NT2/D1 (cell line): ENCODE measurements at regions not wholly inside any gene's neighbourhood (a gene's known extent, or its start where the extent isn't known, plus 50 kb on each side); places are given as distances from the start of the nearest gene placed in this dataset.

Source experiments
- DNase-seq: peaks from one replicate; pipeline ENCODE4 v3.0.0-alpha.2; 2011; ENCODE audit warnings: low read depth, low spot score
- H3K27me3 ChIP-seq: 2 replicates; pipeline ENCODE4 v1.6.0; 2011; ENCODE audit warnings: mild to moderate bottlenecking; ENCODE audit not compliant: insufficient read length, insufficient read depth
- H3K36me3 ChIP-seq: 2 replicates; pipeline ENCODE4 v1.6.1; 2011; ENCODE audit warnings: mild to moderate bottlenecking, low read length, mixed read lengths; ENCODE audit not compliant: insufficient read depth, insufficient read length
- H3K4me1 ChIP-seq: 2 replicates; pipeline ENCODE4 v1.5.1; 2011; ENCODE audit not compliant: insufficient read depth, insufficient read length
- H3K4me3 ChIP-seq: 2 replicates; pipeline ENCODE4 v1.5.1; 2011; ENCODE audit warnings: low read depth; ENCODE audit not compliant: insufficient read length
- H3K9ac ChIP-seq: 2 replicates; pipeline ENCODE4 v1.6.0; 2011; ENCODE audit warnings: low read depth; ENCODE audit not compliant: insufficient read length
- H3K9me3 ChIP-seq: 2 replicates; pipeline ENCODE4 v1.5.1; 2011; ENCODE audit warnings: mild to moderate bottlenecking, low read length; ENCODE audit not compliant: insufficient read depth
- SUZ12 ChIP-seq: IDR thresholded peaks from 2 replicates; pipeline ENCODE4 v1.6.1; 2011; ENCODE audit not compliant: insufficient read length, insufficient read depth; ENCODE audit errors: extremely low read depth
- YY1 ChIP-seq: IDR thresholded peaks from 2 replicates; pipeline ENCODE4 v1.6.1; 2011; ENCODE audit not compliant: insufficient read length, insufficient read depth
- ZNF274 ChIP-seq: IDR thresholded peaks from 2 replicates; pipeline ENCODE4 v1.6.1; 2011; ENCODE audit warnings: mild to moderate bottlenecking, low read depth, low read length

GRCh38 chr5:20556115-20556763 is 568.2 kb upstream of the CDH18 start:
- DNase-seq: no peak
- H3K9ac ChIP-seq: no peak overlapping the region
- TF ChIP-seq YY1: no peak
- no peak for TF ChIP-seq ZNF274
- no peak for TF ChIP-seq SUZ12

GRCh38 chr5:20555034-20555433 is 567.0 kb upstream of the CDH18 start:
- no peak overlapping the region for H3K4me3 ChIP-seq
- no peaks in the 10 kb centered on the region for H3K27me3 ChIP-seq
- H3K4me1 ChIP-seq: no peaks in the 10 kb centered on the region
- no peak for DNase-seq
- TF ChIP-seq ZNF274 (no peak), YY1 (no peak), SUZ12 (no peak)
- no peak overlapping the region for H3K9ac ChIP-seq
- no peaks in the 10 kb centered on the region for H3K9me3 ChIP-seq
- no peaks in the 10 kb centered on the region for H3K36me3 ChIP-seq

More at GRCh38 chr5:20556115-20556763, 568.2 kb upstream of the CDH18 start:
- Histone ChIP-seq H3K9me3 (no peaks in the 10 kb centered on the region), H3K36me3 (no peaks in the 10 kb centered on the region), H3K27me3 (no peaks in the 10 kb centered on the region), H3K4me3 (no peak overlapping the region), H3K4me1 (no peaks in the 10 kb centered on the region)

- no peaks in the 10 kb centered on the region for H3K36me3 ChIP-seq
- H3K27me3 ChIP-seq: no peaks in the 10 kb centered on the region
- DNase-seq: no peak
- H3K9ac ChIP-seq: no peak overlapping the region
- TF ChIP-seq YY1 (no peak), SUZ12 (no peak), ZNF274 (no peak)
- no peaks in the 10 kb centered on the region for H3K9me3 ChIP-seq
- H3K4me3 ChIP-seq: no peak overlapping the region
- no peaks in the 10 kb centered on the region for H3K4me1 ChIP-seq
Measured at GRCh38 chr5:20554001-20554400, 566.0 kb upstream of the CDH18 start.

GRCh38 chr5:20537911-20538703 is 550.1 kb upstream of the CDH18 start:
- TF ChIP-seq SUZ12: no peak
- TF ChIP-seq YY1: no peak
- no peak for TF ChIP-seq ZNF274
- no peaks in the 10 kb centered on the region for H3K4me1 ChIP-seq
- no peak overlapping the region for H3K9ac ChIP-seq
- no peaks in the 10 kb centered on the region for H3K27me3 ChIP-seq
- no peaks in the 10 kb centered on the region for H3K9me3 ChIP-seq
- no peak for DNase-seq
- H3K36me3 ChIP-seq: no peaks in the 10 kb centered on the region
- H3K4me3 ChIP-seq: no peak overlapping the region

GRCh38 chr5:20536813-20537212 is 548.8 kb upstream of the CDH18 start:
- Histone ChIP-seq H3K9ac (no peak overlapping the region), H3K4me1 (no peaks in the 10 kb centered on the region), H3K9me3 (no peaks in the 10 kb centered on the region), H3K4me3 (no peak overlapping the region), H3K27me3 (no peaks in the 10 kb centered on the region), H3K36me3 (no peaks in the 10 kb centered on the region)
- no peak for DNase-seq
- TF ChIP-seq SUZ12: no peak
- no peak for TF ChIP-seq YY1
- no peak for TF ChIP-seq ZNF274

GRCh38 chr5:20536341-20536740 is 548.3 kb upstream of the CDH18 start:
- Histone ChIP-seq H3K9me3 (no peaks in the 10 kb centered on the region), H3K4me3 (no peak overlapping the region), H3K36me3 (no peaks in the 10 kb centered on the region), H3K27me3 (no peaks in the 10 kb centered on the region), H3K9ac (no peak overlapping the region), H3K4me1 (no peaks in the 10 kb centered on the region)
- TF ChIP-seq ZNF274 (no peak), YY1 (no peak), SUZ12 (no peak)
- no peak for DNase-seq

GRCh38 chr5:20528471-20528870 is 540.5 kb upstream of the CDH18 start:
- H3K36me3 ChIP-seq: no peaks in the 10 kb centered on the region
- H3K4me1 ChIP-seq: no peaks in the 10 kb centered on the region
- DNase-seq: no peak
- TF ChIP-seq SUZ12: no peak
- no peak for TF ChIP-seq YY1
- no peak for TF ChIP-seq ZNF274
- no peak overlapping the region for H3K4me3 ChIP-seq
- H3K27me3 ChIP-seq: no peaks in the 10 kb centered on the region
- no peaks in the 10 kb centered on the region for H3K9me3 ChIP-seq
- no peak overlapping the region for H3K9ac ChIP-seq
